GM12874 (cell line): ENCODE measurements at regions not wholly inside any gene's neighbourhood (a gene's known extent, or its start where the extent isn't known, plus 50 kb on each side); places are given as distances from the start of the nearest gene placed in this dataset.

Experiments
- TF ChIP-seq, protein P1 (sequence below): IDR thresholded peaks from 2 replicates; pipeline ENCODE4 v1.5.1; 2011; ENCODE audit warnings: low read depth, mild to moderate bottlenecking, control low read depth, low read length, moderate library complexity; ENCODE audit not compliant: insufficient read depth

DNA sequence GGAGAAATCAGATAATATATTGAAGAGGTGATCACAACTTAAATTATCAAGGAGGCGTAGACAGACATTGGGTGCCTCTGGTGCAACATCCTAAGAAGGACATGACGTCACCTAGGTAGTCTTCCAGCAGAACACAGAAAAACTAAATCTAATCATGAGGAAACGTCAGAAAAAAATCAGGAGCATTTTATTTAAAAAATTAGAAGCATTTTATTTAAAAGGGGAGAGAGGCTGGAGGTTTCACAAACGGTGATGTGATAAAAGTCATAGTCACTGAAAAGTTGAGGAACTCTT is 254.6 kb downstream of the TMEM167A start:
- TF ChIP-seq, protein P1, sequence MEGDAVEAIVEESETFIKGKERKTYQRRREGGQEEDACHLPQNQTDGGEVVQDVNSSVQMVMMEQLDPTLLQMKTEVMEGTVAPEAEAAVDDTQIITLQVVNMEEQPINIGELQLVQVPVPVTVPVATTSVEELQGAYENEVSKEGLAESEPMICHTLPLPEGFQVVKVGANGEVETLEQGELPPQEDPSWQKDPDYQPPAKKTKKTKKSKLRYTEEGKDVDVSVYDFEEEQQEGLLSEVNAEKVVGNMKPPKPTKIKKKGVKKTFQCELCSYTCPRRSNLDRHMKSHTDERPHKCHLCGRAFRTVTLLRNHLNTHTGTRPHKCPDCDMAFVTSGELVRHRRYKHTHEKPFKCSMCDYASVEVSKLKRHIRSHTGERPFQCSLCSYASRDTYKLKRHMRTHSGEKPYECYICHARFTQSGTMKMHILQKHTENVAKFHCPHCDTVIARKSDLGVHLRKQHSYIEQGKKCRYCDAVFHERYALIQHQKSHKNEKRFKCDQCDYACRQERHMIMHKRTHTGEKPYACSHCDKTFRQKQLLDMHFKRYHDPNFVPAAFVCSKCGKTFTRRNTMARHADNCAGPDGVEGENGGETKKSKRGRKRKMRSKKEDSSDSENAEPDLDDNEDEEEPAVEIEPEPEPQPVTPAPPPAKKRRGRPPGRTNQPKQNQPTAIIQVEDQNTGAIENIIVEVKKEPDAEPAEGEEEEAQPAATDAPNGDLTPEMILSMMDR, result no peak

DNA sequence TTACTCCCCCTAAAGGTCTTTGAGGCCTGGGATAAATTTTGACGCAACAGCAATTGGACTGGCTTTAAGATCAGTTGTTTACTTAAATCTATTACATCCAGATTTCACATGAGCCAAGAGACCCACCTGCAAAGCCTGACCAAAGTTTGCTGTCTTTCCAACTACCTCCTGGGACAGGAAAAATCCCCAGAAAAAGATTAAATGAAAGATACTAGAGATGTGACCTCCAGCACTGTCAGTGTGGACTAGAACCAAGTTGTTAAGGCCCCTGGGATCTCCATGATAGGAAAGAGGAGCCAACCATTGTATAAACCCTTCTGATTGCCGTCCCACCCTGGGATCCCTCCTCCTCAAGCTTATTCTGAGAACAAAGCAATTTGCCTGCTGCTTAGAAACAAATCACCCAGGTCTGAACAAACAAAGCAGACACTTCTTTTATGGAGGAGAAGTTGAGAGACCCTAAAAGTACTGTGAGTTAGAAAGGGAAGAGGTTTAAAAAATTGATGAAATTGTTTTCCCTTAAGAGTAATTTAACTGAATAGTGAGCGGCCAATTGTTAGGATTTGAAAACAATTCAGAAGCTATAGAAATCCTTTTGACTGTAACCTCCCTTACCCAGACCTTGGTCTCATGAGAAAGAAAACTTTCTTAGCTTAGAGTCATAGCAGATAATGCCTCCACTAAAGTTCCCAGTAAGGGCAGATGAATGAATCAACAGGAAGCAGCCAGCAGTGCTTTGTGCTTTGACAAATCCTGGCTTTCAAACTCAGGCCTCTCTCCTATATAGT is 255.2 kb downstream of the TMEM167A start:
- TF ChIP-seq, protein P1, result no peak

DNA sequence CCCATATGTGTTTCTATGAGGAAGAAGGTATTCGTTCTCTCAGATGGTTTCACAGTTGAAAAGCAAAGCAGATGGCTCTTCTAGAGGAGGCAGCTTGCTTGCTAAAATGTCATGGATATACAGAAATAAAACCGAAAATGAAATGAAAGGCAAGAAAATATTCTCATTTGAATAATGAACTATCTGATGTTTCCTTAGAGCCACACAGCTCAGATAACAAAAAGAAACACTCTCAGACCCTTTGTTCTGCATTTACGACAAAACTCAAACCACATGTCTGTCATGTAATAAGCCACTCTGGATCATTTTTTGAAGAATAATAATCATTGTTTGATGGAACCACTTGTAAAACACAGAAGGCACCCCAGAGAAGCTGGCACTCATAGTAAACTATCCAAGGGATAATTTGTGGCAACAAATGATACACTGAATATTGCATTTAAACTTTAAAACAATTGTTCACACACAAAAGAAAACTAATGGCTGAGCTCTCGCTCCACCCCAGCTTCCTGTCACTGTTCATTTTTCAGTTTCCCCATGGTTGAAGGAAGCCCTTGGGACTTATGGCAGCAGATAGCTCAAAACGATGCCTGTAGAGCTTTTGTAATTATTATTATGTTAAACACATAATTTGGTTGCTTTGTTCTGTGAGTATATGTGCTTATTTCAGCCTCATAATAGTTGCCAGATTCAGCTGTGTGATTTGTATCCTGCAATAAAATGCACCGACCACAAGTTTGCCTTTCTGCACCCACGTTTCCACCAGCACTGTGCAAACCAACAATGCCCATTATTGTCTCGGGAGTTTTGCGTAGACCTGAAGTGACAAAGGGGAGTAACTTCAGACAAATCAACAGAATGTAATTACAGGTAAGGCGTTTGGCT is 256.0 kb downstream of the TMEM167A start:
- TF ChIP-seq, protein P1, result no peak

DNA sequence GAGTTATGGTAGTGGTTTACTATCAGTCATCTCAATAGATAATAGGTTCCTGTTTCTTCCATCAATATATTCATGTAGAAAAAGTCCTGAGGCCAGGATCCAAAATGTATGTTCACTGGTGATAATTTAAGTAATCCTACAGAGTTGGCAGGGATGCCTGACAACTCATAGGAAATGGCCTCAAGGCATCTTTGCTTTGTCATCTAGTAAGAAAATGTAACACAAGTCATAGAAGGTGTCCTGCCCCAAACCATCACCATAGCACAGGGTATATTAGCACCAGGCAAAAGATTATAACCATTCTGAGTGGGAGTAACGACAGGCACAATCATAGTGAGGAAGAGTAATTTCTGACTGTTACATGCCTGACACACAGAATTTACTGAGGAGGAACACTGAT is 257.0 kb downstream of the TMEM167A start:
- TF ChIP-seq, protein P1, result no peak

DNA sequence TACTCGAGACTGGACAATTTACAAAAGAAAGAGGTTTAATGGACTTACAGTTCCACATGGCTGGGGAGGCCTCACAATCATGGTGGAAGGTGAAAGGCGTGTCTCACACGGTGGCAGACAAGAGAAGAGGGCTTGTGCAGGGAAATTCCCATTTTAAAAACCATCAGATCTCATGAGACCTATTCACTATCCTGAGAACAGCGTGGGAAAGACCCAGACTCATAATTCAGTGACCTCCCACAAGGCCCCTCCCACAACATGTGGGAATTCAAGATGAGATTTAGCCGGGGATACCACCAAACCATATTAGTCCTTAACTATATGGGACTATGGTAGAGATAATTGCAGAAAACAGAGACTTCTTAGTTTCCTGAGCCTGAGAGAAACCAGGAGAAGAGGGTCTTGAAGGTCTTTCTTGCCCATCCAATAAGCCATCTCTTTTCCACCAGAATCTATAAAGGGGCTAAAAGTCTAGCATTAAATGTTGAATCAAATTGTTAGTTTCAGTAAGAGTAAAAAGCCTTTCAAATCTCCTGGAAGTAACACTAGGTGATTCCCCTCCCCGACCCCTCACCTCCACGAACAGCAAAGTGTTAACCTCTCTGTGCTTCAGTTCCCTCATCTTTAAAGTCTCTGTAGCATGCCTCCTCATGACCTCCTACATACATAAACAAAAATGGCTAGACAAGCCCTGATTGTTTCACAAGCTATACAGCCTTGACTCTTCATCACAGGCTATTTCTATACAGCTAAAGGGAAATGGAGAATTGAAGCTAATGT is 259.1 kb downstream of the TMEM167A start:
- TF ChIP-seq, protein P1, result no peak

DNA sequence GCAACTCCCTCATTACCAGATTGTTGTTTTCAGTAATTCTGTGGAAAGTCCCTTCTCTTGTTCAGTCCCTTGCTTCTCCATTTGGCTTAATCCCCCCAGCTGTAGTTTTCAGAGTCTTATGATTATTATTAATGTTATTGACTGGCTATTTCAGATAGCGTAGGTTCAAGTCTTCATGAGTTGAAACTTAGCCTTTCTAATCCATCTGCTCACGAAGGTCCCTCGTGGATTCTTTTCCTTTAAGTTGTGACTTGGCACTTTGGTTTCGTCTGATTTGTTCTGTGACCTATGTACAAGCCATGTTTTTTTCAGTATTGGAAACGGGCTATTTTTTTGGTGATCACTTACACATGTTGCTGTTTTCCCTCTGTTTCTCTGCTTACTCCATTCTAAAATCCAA is 260.3 kb downstream of the TMEM167A start:
- TF ChIP-seq, protein P1, result no peak

DNA sequence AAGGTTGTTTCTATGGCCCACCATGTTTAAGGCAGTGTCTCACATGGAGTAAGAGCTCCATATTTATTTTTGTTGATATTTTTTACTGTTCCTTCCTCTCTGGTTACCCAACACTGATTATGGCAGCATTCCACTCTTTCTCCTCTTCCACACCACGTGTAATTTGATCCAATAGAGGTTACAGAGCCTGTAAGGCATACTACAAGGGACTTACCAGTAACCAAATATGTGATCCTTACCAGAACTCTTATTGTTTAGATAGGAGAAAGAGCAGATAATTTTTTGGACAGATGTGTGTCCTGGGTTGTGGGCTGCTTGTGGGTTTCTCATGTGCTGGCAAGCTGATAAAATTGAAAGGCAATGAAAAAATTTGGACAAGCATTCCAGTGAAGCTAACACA is 261.3 kb downstream of the TMEM167A start:
- TF ChIP-seq, protein P1, result no peak
